ENCODE measurements at regions not wholly inside any gene's neighbourhood (a gene's known extent, or its start where the extent isn't known, plus 50 kb on each side); places are given as distances from the start of the nearest gene placed in this dataset.

DNA sequence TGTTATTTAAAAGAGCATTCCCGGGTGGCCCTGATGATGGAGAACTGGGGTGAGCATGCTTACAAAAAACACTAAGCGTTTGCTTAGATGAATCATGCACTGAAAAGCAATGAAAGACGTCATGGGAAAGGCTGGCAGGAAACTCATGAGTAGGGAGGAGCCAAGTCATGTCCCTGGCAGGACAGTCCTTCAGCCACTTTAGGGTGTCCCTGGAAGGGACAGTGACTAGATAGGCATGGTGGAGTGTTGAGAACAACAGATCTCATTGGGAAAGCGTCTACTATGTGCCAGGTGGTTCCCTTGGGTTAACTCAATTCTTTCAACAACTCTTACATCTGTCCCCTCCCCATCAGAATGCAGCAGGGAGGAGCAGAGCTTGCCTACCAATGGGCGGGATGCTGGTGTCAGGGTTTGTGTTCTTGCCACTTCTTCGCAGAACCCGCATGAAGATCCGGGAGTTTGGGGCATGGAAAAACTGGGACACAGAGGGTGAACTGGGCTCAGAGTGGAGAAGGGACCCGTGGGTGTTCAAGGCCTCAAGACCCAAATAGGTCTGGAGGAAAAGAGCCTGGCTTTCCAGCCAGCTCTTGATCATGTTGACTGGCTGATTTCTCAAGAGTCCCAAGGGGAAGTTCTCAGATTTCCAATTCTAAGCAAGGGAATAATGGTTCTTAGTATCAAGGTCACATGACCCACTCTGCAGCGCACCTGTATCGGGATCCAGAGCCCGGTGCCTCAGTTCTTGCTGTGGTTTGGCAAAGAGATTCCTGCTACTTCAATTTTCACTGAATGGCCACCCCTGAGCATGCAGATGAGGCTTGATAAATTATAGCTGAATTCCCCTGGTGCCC lies 653.9 kb upstream of the TBX3 start:
- H3K27ac ChIP-seq = peak overlapping the region; percentile 13 to 47 (median 34)
- no peaks in the 10 kb centered on the region for H3K36me3 ChIP-seq
- WGBS, 2 donors (ENCODE audit: low coverage in 1 of 2) = 56 to 75% methylated on average over 7 to 12 of the region's 12 CpGs
- TF ChIP-seq POLR2AphosphoS5 (IDR thresholded peaks at IDR 0.05) (peak; percentile 8 to 48 (median 20)), EP300 (IDR thresholded peaks at IDR 0.05; ENCODE audit: low read depth) (no peak)
- no peak overlapping the region for H3K4me3 ChIP-seq
- in situ Hi-C loops (cut with MboI; ENCODE audit: low pct_ligation_motif_present in 1 of 4, low pct_unique_long_range_greater_than_20kb in 1 of 4, low sequenced_read_pairs in 3 of 4) (no loop called here), intact Hi-C loops (cut with DNase I; ENCODE audit: low total_unique reads) (loop anchor here (2.0 kb wide), 1 partner anchor 63 kb away; no protein-coding TSS in a partner anchor)
- H3K4me1 ChIP-seq = peaks cover 0 to 9% (median 0%) of the 10 kb centered on the region in 4 donors
- no peaks in the 10 kb centered on the region for H3K27me3 ChIP-seq
- no peaks in the 10 kb centered on the region for H3K9me3 ChIP-seq
- DNase-seq = peak; percentile 17

DNA sequence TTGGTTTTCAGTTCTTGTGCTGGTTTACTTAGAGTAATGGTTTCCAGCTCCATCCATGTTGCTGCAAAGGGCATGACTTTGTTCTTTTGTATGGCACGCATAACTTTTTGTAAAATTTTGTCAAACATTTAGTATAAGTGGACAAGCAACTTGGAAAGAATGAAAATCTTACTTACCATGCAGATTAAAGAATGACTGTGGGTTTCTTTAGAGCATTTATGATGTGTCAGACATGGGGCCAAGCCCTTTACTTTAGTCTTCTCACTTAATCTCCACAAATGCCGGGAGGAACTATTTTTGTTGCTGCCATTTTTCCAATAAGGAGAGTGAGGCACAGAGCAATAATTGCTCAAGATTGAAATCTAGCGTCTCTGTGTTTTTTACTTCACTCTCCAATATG lies 652.5 kb upstream of the TBX3 start:
- no peaks in the 10 kb centered on the region for H3K9me3 ChIP-seq
- in situ Hi-C loops (cut with MboI; ENCODE audit: low pct_ligation_motif_present in 1 of 4, low pct_unique_long_range_greater_than_20kb in 1 of 4, low sequenced_read_pairs in 3 of 4) (no loop called here), intact Hi-C loops (cut with DNase I; ENCODE audit: low total_unique reads) (no loop called here)
- H3K36me3 ChIP-seq = no peaks in the 10 kb centered on the region
- no peak for DNase-seq
- peaks cover 0 to 9% (median 0%) of the 10 kb centered on the region in 4 donors for H3K4me1 ChIP-seq
- H3K27ac ChIP-seq = no peak overlapping the region
- TF ChIP-seq, protein P1, sequence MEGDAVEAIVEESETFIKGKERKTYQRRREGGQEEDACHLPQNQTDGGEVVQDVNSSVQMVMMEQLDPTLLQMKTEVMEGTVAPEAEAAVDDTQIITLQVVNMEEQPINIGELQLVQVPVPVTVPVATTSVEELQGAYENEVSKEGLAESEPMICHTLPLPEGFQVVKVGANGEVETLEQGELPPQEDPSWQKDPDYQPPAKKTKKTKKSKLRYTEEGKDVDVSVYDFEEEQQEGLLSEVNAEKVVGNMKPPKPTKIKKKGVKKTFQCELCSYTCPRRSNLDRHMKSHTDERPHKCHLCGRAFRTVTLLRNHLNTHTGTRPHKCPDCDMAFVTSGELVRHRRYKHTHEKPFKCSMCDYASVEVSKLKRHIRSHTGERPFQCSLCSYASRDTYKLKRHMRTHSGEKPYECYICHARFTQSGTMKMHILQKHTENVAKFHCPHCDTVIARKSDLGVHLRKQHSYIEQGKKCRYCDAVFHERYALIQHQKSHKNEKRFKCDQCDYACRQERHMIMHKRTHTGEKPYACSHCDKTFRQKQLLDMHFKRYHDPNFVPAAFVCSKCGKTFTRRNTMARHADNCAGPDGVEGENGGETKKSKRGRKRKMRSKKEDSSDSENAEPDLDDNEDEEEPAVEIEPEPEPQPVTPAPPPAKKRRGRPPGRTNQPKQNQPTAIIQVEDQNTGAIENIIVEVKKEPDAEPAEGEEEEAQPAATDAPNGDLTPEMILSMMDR (IDR thresholded peaks at IDR 0.05) = no peak
- TF ChIP-seq POLR2AphosphoS5 (IDR thresholded peaks at IDR 0.05) (no peak), POLR2A (IDR thresholded peaks at IDR 0.05) (no peak), EP300 (IDR thresholded peaks at IDR 0.05; ENCODE audit: low read depth) (no peak)
- WGBS, 2 donors (ENCODE audit: low coverage in 1 of 2) = 85 to 96% methylated on average over 3 of the region's 3 CpGs
- H3K4me3 ChIP-seq = no peak overlapping the region
- no peaks in the 10 kb centered on the region for H3K27me3 ChIP-seq

DNA sequence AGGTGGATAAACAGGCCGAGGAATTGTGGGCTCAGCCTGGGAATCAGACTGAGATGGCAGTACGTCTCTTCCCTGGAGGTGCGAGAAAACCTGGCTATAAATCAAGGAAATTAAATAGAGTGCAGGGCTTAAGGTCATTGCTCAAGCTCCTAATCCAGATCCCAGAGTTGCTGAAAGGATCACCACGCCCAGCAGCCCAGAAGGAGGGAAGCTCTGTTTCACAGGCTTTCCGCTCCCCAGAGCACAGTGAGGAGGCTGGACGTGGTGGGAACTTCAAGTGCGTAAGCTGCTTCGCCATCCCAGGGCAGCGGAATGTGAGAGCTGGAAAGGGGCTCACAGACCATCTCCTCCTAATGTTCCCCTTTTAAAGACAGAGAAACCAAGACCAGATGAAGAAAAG lies 651.6 kb upstream of the TBX3 start:
- Histone ChIP-seq H3K4me1 (peaks cover 0 to 9% (median 0%) of the 10 kb centered on the region in 4 donors), H3K27me3 (no peaks in the 10 kb centered on the region), H3K4me3 (no peak overlapping the region), H3K9me3 (no peaks in the 10 kb centered on the region), H3K36me3 (no peaks in the 10 kb centered on the region), H3K27ac (no peak overlapping the region)
- intact Hi-C loops (cut with DNase I; ENCODE audit: low total_unique reads) = no loop called here
- no peak for DNase-seq
- TF ChIP-seq POLR2A (IDR thresholded peaks at IDR 0.05) (no peak), EP300 (IDR thresholded peaks at IDR 0.05; ENCODE audit: low read depth) (no peak), POLR2AphosphoS5 (IDR thresholded peaks at IDR 0.05) (no peak)
- TF ChIP-seq, protein P1 (IDR thresholded peaks at IDR 0.05) = no peak
- in situ Hi-C loops (cut with MboI; ENCODE audit: low pct_ligation_motif_present in 1 of 4, low pct_unique_long_range_greater_than_20kb in 1 of 4, low sequenced_read_pairs in 3 of 4) = no loop called here
- WGBS, 2 donors (ENCODE audit: low coverage in 1 of 2) = 58% methylated on average over 9 of the region's 9 CpGs; no CpG with 5 or more reads in 1 of the 2 donors

DNA sequence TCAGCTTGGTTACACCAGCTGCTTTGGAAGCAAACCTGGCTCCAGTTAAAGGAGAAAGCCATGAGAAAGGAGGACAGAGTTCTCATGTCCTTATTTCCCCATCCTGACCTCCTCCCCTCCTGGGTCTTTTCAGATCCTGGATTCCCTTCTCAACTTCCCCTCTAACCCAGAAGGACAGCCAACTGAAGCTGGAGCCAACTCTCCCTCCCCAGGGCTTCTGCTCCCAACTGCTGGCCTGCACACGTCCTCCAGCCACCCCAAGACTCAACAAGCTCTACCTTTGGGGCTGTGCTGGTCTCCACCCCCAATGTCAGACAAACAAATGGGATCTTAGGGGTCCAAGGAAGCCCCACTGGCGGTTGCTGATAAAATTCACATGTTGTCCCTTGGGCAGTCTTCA lies 651.1 kb upstream of the TBX3 start:
- Histone ChIP-seq H3K4me3 (no peak overlapping the region), H3K27me3 (no peaks in the 10 kb centered on the region), H3K36me3 (no peaks in the 10 kb centered on the region), H3K27ac (no peak overlapping the region), H3K4me1 (peaks cover 0 to 9% (median 0%) of the 10 kb centered on the region in 4 donors), H3K9me3 (no peaks in the 10 kb centered on the region)
- TF ChIP-seq EP300 (IDR thresholded peaks at IDR 0.05; ENCODE audit: low read depth) (no peak), POLR2A (IDR thresholded peaks at IDR 0.05) (no peak), POLR2AphosphoS5 (IDR thresholded peaks at IDR 0.05) (no peak)
- TF ChIP-seq, protein P1 (IDR thresholded peaks at IDR 0.05) = no peak
- DNase-seq = no peak
- in situ Hi-C loops (cut with MboI; ENCODE audit: low pct_ligation_motif_present in 1 of 4, low pct_unique_long_range_greater_than_20kb in 1 of 4, low sequenced_read_pairs in 3 of 4) = no loop called here
- 71 to 100% methylated on average over 1 to 2 of the region's 2 CpGs for WGBS, 2 donors (ENCODE audit: low coverage in 1 of 2)
- intact Hi-C loops (cut with DNase I; ENCODE audit: low total_unique reads) = no loop called here
